K562 (cell line): ENCODE measurements at regions not wholly inside any gene's neighbourhood (a gene's known extent, or its start where the extent isn't known, plus 50 kb on each side); places are given as distances from the start of the nearest gene placed in this dataset.

Experiments
- ATF1 ChIP-seq, 2 experiments: fragments of 450-650 bp in 1 of 2; IDR thresholded peaks; 2 replicates each; pipeline ENCODE4 v1.6.1; 2016; ENCODE audit warnings: missing compliant biosample characterization in 1 of 2, missing genetic modification characterization in 1 of 2
- CTCF ChIP-seq, 3 experiments: IDR thresholded peaks in 2 of 3; conservative IDR thresholded peaks in 1 of 3; 2 replicates each; pipeline ENCODE4 v1.5.1; 2011 to 2012; ENCODE audit warnings: low read length in 3 of 3, mild to moderate bottlenecking in 3 of 3, control low read depth in 2 of 3, improper control_type of control experiment in 1 of 3, inconsistent platforms in 1 of 3, low read depth in 1 of 3, mixed read lengths in 1 of 3, moderate library complexity in 1 of 3; ENCODE audit not compliant: insufficient read depth in 2 of 3
- GABPA ChIP-seq: fragments of 200-800 bp; sonication (Bioruptor generic); conservative IDR thresholded peaks from 2 replicates; pipeline ENCODE4 v1.6.1; 2016; ENCODE audit warnings: low read depth, missing genetic modification characterization, missing compliant biosample characterization
- HDAC2 ChIP-seq: fragments of 450-650 bp; IDR thresholded peaks from 2 replicates; pipeline ENCODE4 v1.6.1; 2016; ENCODE audit warnings: mild to moderate bottlenecking
- KDM1A ChIP-seq, 2 experiments: fragments of 450-650 bp; IDR thresholded peaks; 2 replicates each; pipeline ENCODE4 v1.6.1; 2016; ENCODE audit warnings: mild to moderate bottlenecking in 2 of 2
- MGA ChIP-seq: fragments of 450-650 bp; IDR thresholded peaks from 2 replicates; pipeline ENCODE4 v1.6.1; 2016; ENCODE audit warnings: mild to moderate bottlenecking, moderate library complexity
- NCOA2 ChIP-seq, 2 experiments: fragments of 450-650 bp; IDR thresholded peaks; 2 replicates each; pipeline ENCODE4 v1.6.1; 2018; ENCODE audit warnings: mild to moderate bottlenecking in 2 of 2, moderate library complexity in 1 of 2; ENCODE audit not compliant: partially characterized antibody in 2 of 2
- PHF21A ChIP-seq: fragments of 450-650 bp; IDR thresholded peaks from 2 replicates; pipeline ENCODE4 v1.6.1; 2017; ENCODE audit warnings: low read depth, borderline replicate concordance
- TCF3 ChIP-seq: sonication (generic); formaldehyde crosslinking; IDR thresholded peaks from 2 replicates; pipeline ENCODE4 v1.4.0; 2020; ENCODE audit warnings: mild to moderate bottlenecking, missing genetic modification reagents
- ZNF766 ChIP-seq: fragments of 200-800 bp; sonication (Bioruptor generic); conservative IDR thresholded peaks from 2 replicates; pipeline ENCODE4 v1.6.1; 2016; ENCODE audit warnings: missing genetic modification characterization, missing compliant biosample characterization
- TF ChIP-seq, protein P1 (sequence below): sonication (generic); formaldehyde crosslinking; IDR thresholded peaks from 2 replicates; pipeline ENCODE4 v1.5.0; 2020; ENCODE audit warnings: missing genetic modification reagents

DNA sequence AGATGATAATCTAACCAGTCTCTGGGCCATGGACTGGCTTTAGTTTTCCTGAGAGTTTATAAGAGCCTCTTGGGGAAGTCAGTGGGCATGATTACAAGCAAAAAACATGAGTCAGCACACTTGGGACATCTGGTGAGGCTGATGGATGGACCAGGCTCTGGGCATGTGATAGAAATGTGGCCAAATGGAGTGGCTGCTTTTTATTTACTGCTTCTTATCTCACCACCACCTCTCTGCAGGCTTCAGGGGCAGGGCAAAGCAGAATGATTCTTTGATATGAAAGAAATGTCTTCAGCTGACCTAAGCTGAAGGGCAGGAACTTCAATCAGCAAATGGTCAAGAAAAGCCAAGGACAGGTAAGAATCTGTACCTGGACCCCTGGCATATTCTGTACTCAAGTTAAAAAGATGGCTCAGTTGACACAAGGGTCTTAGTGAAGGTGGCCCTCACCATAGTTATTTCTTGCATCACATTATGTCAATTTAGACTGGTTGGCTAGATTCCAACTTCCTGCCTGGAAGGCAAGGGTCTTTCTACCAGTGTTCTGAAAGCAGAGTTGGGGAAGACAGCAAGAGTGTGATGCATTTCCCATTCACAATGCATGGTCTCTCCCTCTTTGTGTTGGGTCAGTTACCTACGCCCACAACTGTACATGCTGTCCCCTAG lies 162.8 kb downstream of the FASLG start (continued):
- TF ChIP-seq ATF1 (CRISPR knock-in tag; IDR thresholded peaks at IDR 0.05) (no peak), ATF1 (tag; IDR thresholded peaks at IDR 0.05) (peak; percentile 48), KDM1A (IDR thresholded peaks at IDR 0.05) (no peak), PHF21A (no peak), CTCF (IDR thresholded peaks at IDR 0.05 in 2 of 3, conservative IDR thresholded peaks at IDR 0.05 in 1 of 3; ENCODE audit: insufficient read depth in 2 of 3, low read depth in 1 of 3, low read length in 3 of 3) (no peak), MGA (peak; percentile 60; the same call in 1 of the 2 replicates), ZNF766 (peak; percentile 96), TCF3 (CRISPR knock-in tag) (peak; percentile 86), GABPA (tag) (0 out of 2 replicates have a peak, but pooled peaks have one; percentile 17), NCOA2 (IDR thresholded peaks at IDR 0.05; ENCODE audit: partially characterized antibody in 2 of 2) (no peak), HDAC2 (peak; percentile 65; the same call in 1 of the 2 replicates)
- TF ChIP-seq, protein P1, sequence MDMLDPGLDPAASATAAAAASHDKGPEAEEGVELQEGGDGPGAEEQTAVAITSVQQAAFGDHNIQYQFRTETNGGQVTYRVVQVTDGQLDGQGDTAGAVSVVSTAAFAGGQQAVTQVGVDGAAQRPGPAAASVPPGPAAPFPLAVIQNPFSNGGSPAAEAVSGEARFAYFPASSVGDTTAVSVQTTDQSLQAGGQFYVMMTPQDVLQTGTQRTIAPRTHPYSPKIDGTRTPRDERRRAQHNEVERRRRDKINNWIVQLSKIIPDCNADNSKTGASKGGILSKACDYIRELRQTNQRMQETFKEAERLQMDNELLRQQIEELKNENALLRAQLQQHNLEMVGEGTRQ (CRISPR knock-in tag) = peak; percentile 46
